H1 (cell line): ENCODE measurements at regions not wholly inside any gene's neighbourhood (a gene's known extent, or its start where the extent isn't known, plus 50 kb on each side); places are given as distances from the start of the nearest gene placed in this dataset.

Experiments used
- CBX8 ChIP-seq: fragments of 300-800, 300-1000 bp; sonication (generic); IDR thresholded peaks from 2 replicates; pipeline ENCODE4 v1.7.1; 2016; ENCODE audit warnings: low read depth, low read length, borderline replicate concordance
- CREB1 ChIP-seq: IDR thresholded peaks from 2 replicates; pipeline ENCODE4 v1.6.1; 2012; ENCODE audit warnings: inconsistent platforms
- KDM4A ChIP-seq: IDR thresholded peaks from one replicate; pipeline ENCODE4 v1.7.1; 2012; ENCODE audit warnings: low read depth, mild to moderate bottlenecking, moderate library complexity, low read length, inconsistent platforms; ENCODE audit not compliant: severe bottlenecking
- RXRA ChIP-seq: IDR thresholded peaks from 2 replicates; pipeline ENCODE4 v1.6.1; 2011; ENCODE audit warnings: low read depth, mild to moderate bottlenecking, low read length, moderate library complexity; ENCODE audit not compliant: insufficient read depth
- SIRT6 ChIP-seq: IDR thresholded peaks from one replicate; pipeline ENCODE4 v1.7.1; 2012; ENCODE audit warnings: low read length, inconsistent platforms
- TBP ChIP-seq: IDR thresholded peaks from 2 replicates; pipeline ENCODE4 v1.6.1; 2011; ENCODE audit warnings: low read depth, low read length, improper control_type of control experiment
- ZNF274 ChIP-seq: IDR thresholded peaks from 2 replicates; pipeline ENCODE4 v1.7.0; 2012; ENCODE audit warnings: low read length, borderline replicate concordance; ENCODE audit errors: extremely low read depth
- TF ChIP-seq, protein P1 (sequence below): fragments of 300-600 bp; sonication (generic); IDR thresholded peaks from 2 replicates; pipeline ENCODE4 v1.7.1; 2012; ENCODE audit warnings: low read length, moderate library complexity, mild to moderate bottlenecking, inconsistent platforms; ENCODE audit not compliant: insufficient replicate concordance

DNA sequence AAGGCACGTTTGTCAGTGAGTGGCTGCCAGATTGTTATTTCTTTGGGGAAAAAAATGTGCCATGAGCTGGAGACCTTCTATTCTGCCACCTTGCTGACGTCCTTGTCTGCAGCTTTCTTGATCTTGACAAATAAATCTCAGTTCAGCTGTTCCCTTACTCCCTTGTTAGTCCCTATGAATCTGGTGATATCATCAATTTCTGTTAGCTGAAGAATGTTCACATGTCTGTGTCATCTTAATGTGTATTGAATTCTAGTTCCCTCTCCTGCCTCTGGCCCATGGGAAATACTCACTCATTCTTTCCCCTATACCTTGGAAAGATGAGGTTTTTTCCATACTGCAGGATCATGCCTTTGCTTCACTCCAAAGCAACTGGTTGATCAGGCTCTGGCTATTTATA, 649.9 kb upstream of the API5 start (continued):
- TF ChIP-seq, protein P1, sequence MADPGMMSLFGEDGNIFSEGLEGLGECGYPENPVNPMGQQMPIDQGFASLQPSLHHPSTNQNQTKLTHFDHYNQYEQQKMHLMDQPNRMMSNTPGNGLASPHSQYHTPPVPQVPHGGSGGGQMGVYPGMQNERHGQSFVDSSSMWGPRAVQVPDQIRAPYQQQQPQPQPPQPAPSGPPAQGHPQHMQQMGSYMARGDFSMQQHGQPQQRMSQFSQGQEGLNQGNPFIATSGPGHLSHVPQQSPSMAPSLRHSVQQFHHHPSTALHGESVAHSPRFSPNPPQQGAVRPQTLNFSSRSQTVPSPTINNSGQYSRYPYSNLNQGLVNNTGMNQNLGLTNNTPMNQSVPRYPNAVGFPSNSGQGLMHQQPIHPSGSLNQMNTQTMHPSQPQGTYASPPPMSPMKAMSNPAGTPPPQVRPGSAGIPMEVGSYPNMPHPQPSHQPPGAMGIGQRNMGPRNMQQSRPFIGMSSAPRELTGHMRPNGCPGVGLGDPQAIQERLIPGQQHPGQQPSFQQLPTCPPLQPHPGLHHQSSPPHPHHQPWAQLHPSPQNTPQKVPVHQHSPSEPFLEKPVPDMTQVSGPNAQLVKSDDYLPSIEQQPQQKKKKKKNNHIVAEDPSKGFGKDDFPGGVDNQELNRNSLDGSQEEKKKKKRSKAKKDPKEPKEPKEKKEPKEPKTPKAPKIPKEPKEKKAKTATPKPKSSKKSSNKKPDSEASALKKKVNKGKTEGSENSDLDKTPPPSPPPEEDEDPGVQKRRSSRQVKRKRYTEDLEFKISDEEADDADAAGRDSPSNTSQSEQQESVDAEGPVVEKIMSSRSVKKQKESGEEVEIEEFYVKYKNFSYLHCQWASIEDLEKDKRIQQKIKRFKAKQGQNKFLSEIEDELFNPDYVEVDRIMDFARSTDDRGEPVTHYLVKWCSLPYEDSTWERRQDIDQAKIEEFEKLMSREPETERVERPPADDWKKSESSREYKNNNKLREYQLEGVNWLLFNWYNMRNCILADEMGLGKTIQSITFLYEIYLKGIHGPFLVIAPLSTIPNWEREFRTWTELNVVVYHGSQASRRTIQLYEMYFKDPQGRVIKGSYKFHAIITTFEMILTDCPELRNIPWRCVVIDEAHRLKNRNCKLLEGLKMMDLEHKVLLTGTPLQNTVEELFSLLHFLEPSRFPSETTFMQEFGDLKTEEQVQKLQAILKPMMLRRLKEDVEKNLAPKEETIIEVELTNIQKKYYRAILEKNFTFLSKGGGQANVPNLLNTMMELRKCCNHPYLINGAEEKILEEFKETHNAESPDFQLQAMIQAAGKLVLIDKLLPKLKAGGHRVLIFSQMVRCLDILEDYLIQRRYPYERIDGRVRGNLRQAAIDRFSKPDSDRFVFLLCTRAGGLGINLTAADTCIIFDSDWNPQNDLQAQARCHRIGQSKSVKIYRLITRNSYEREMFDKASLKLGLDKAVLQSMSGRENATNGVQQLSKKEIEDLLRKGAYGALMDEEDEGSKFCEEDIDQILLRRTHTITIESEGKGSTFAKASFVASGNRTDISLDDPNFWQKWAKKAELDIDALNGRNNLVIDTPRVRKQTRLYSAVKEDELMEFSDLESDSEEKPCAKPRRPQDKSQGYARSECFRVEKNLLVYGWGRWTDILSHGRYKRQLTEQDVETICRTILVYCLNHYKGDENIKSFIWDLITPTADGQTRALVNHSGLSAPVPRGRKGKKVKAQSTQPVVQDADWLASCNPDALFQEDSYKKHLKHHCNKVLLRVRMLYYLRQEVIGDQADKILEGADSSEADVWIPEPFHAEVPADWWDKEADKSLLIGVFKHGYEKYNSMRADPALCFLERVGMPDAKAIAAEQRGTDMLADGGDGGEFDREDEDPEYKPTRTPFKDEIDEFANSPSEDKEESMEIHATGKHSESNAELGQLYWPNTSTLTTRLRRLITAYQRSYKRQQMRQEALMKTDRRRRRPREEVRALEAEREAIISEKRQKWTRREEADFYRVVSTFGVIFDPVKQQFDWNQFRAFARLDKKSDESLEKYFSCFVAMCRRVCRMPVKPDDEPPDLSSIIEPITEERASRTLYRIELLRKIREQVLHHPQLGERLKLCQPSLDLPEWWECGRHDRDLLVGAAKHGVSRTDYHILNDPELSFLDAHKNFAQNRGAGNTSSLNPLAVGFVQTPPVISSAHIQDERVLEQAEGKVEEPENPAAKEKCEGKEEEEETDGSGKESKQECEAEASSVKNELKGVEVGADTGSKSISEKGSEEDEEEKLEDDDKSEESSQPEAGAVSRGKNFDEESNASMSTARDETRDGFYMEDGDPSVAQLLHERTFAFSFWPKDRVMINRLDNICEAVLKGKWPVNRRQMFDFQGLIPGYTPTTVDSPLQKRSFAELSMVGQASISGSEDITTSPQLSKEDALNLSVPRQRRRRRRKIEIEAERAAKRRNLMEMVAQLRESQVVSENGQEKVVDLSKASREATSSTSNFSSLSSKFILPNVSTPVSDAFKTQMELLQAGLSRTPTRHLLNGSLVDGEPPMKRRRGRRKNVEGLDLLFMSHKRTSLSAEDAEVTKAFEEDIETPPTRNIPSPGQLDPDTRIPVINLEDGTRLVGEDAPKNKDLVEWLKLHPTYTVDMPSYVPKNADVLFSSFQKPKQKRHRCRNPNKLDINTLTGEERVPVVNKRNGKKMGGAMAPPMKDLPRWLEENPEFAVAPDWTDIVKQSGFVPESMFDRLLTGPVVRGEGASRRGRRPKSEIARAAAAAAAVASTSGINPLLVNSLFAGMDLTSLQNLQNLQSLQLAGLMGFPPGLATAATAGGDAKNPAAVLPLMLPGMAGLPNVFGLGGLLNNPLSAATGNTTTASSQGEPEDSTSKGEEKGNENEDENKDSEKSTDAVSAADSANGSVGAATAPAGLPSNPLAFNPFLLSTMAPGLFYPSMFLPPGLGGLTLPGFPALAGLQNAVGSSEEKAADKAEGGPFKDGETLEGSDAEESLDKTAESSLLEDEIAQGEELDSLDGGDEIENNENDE = no peak
- no peak for TF ChIP-seq ZNF274
- TF ChIP-seq SIRT6 = no peak
- no peak for TF ChIP-seq KDM4A
- no peak for TF ChIP-seq CREB1
- TF ChIP-seq TBP = no peak
- no peak for TF ChIP-seq RXRA
- no peak for TF ChIP-seq CBX8
- TF ChIP-seq, all 59 proteins: peak for 0
